Retinal pigment epithelial cell (primary cell): ENCODE measurements at regions not wholly inside any gene's neighbourhood (a gene's known extent, or its start where the extent isn't known, plus 50 kb on each side); places are given as distances from the start of the nearest gene placed in this dataset.

Experiments used
- DNase-seq: peaks from one replicate; pipeline ENCODE4 v3.0.0-alpha.2; 2010; ENCODE audit warnings: low read depth
- H3K4me3 ChIP-seq: 2 replicates; pipeline ENCODE4 v1.5.1; 2011; ENCODE audit warnings: mild to moderate bottlenecking, low read length, control low read depth, moderate library complexity
- CTCF ChIP-seq: conservative IDR thresholded peaks from 2 replicates; pipeline ENCODE4 v1.5.1; 2011; ENCODE audit warnings: low read depth, low read length, control low read depth, inconsistent platforms

DNA sequence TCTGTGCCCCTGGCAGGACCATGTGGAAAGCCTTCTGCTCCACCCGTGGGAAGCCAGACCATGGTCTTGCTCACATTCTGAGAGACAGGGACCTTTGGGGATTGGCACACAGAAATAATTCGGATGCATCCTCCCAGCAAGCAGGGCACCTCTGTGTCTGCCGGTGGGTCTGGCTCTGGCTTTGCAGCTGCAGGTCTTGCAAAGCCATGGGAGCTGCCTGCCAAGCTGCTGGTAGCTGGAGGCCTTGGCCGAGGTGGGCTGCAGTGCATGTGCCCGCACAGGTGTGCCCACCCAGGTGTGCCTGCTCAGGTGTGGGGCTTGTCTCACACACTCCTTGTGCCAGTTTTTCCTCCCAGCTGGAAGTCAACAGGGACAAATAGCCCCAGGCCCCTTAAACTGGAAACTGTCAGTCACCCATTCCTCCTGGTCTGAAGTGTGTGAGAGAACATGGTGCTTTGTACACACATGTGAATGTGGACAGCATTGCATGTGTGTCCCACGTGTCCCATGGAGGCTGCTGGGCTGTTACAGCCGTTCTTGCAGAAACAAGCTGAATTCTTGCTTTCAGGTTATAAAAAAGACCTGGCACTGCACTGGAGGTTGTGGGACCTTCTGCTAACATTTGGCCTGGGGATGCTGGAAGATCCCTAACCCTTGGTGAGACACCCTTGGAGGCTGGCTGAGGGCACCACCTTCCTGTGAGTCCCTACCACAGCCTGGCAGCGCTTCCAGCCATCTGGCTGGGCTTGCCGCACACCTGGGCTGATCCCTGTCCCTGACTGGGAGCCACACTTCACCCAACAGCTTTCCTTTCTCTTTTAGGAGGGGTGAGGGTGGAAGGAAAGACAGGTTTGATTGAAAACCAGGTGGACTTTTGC is 54.9 kb upstream of the SMOC2 start:
- H3K4me3 ChIP-seq: no peak overlapping the region
- TF ChIP-seq CTCF: no peak
- DNase-seq: no peak

GRCh38 chr6:168386973-168387372 is 54.0 kb upstream of the SMOC2 start:
- H3K4me3 ChIP-seq: no peak overlapping the region
- no peak for DNase-seq
- no peak for TF ChIP-seq CTCF

DNA sequence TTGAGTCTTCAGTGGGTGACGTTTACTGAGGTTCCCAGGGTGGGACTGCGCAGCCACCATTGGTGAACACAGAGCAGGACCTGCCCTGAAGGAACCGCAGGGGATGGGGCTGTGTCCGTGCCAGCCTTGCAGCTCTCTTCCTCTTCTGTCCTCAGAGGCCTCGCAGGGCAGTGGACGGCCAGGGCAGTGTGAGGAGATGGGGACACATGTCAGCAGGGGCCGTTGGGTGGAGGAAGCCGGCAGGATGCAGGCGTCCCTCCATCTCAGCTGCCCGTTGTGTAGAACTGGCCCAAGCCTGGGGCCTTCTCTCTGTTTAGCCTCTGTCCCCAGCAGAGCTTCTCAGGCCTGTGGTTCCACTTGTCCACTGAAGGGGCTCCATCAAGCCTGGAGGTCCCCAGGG is 53.6 kb upstream of the SMOC2 start:
- DNase-seq: no peak
- no peak overlapping the region for H3K4me3 ChIP-seq
- TF ChIP-seq CTCF: no peak

DNA sequence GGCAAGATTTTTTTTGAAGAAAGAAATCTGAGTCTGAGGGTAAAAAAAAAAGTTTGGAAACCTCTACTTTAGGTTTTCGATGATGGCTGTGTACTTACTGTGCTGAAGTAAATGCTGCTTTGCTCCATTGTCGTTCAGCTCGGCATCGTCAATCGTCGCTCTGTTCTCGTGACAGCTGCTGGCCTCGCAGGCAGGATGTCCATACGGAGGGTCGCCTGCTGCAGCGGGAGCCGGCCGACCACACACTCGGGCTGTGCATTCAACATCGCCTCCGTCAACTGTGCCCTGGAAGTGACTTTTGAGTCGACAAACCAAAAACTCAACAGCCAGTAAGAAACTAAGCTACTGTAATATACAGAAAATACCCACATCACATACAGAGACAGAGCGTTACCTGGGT is 53.1 kb upstream of the SMOC2 start:
- no peak for TF ChIP-seq CTCF
- DNase-seq: no peak
- no peak overlapping the region for H3K4me3 ChIP-seq

GRCh38 chr6:168388641-168389633 is 52.0 kb upstream of the SMOC2 start:
- no peak for DNase-seq
- TF ChIP-seq CTCF: no peak

DNA sequence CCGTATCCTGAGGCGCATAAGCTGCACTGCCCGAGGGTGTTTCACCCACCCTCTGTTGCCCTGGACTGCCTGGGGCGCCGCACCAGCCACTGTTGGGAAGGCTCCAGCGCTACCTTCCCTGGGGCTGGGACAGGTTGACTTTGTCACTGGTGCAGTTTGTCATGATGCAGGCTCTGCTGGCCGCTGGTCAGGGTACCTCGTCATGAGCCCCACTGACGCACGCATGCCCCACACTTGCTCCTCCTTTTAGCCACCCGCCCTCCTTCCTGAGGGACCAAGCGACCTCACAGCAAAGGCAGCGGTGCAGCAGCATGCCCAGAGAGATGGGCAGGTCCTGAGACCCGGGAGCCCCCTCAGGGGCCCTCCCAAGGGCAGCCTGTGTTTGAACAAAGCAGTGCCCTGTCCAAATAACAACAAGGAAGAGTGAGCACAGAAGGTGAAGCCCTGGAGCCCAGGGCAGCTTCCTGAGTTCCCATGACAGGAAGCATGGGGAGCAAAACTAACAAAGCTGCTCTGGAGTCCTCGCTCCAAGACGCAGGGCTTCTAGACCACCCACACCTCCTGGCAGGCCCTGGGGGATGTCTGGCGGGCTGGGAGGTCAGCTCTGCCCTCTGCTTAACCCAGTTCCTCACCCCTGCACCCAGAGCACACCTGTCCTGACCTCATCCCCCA is 50.1 kb upstream of the SMOC2 start:
- no peak for DNase-seq
- no peak for TF ChIP-seq CTCF
- no peak overlapping the region for H3K4me3 ChIP-seq

More at GRCh38 chr6:168388641-168389633, 52.0 kb upstream of the SMOC2 start:
- H3K4me3 ChIP-seq: no peak overlapping the region
